HUES64 (cell line): ENCODE measurements at regions not wholly inside any gene's neighbourhood (a gene's known extent, or its start where the extent isn't known, plus 50 kb on each side); places are given as distances from the start of the nearest gene placed in this dataset.

Experiments used
- H3K27ac ChIP-seq: 2 replicates; pipeline ENCODE4 v1.7.0; 2013; ENCODE audit warnings: low read depth, low read length, inconsistent platforms
- H3K27me3 ChIP-seq: 2 replicates; pipeline ENCODE4 v1.6.1; 2013; ENCODE audit warnings: mild to moderate bottlenecking, low read length; ENCODE audit not compliant: insufficient read depth
- H3K36me3 ChIP-seq: 2 replicates; pipeline ENCODE4 v1.6.1; 2013; ENCODE audit warnings: mild to moderate bottlenecking, low read length; ENCODE audit not compliant: insufficient read depth
- H3K4me1 ChIP-seq: 2 replicates; pipeline ENCODE4 v1.6.1; 2013; ENCODE audit warnings: mild to moderate bottlenecking, low read length, moderate library complexity; ENCODE audit not compliant: insufficient read depth
- H3K4me3 ChIP-seq: 2 replicates; pipeline ENCODE4 v1.5.1; 2013; ENCODE audit warnings: mild to moderate bottlenecking, low read length, moderate library complexity
- H3K9ac ChIP-seq: 2 replicates; pipeline ENCODE4 v1.6.1; 2013; ENCODE audit warnings: mild to moderate bottlenecking, low read depth, low read length
- H3K9me3 ChIP-seq: 2 replicates; pipeline ENCODE4 v1.6.1; 2013; ENCODE audit warnings: low read depth, low read length; ENCODE audit not compliant: insufficient read depth
- WGBS: fragments of 150-250, 120-280 bp; methylation state at CpG from one replicate; pipeline ENCODE4 v1.1.7; 2013; ENCODE audit warnings: missing lambda C conversion rate; 5-methylcytosine and 5-hydroxymethylcytosine counted together

- Histone ChIP-seq H3K27ac (no peak overlapping the region), H3K4me1 (peaks cover 7% of the 10 kb centered on the region), H3K4me3 (no peak overlapping the region), H3K27me3 (no peaks in the 10 kb centered on the region), H3K36me3 (no peaks in the 10 kb centered on the region), H3K9me3 (no peaks in the 10 kb centered on the region), H3K9ac (no peak overlapping the region)
- WGBS: 97% methylated on average over 2 of the region's 2 CpGs
Measured at GRCh38 chr2:175577368-175577970, 396.0 kb upstream of the ATP5MC3 start.

GRCh38 chr2:175576875-175577274 is 395.4 kb upstream of the ATP5MC3 start:
- no peak overlapping the region for H3K4me3 ChIP-seq
- no peaks in the 10 kb centered on the region for H3K27me3 ChIP-seq
- H3K36me3 ChIP-seq: no peaks in the 10 kb centered on the region
- H3K27ac ChIP-seq: no peak overlapping the region
- peaks cover 7% of the 10 kb centered on the region for H3K4me1 ChIP-seq
- WGBS: 88% methylated on average over 5 of the region's 5 CpGs
- no peak overlapping the region for H3K9ac ChIP-seq
- H3K9me3 ChIP-seq: no peaks in the 10 kb centered on the region

- Histone ChIP-seq H3K9ac (no peak overlapping the region), H3K27me3 (no peaks in the 10 kb centered on the region), H3K9me3 (no peaks in the 10 kb centered on the region), H3K4me1 (peaks cover 7% of the 10 kb centered on the region), H3K27ac (no peak overlapping the region), H3K4me3 (no peak overlapping the region), H3K36me3 (no peaks in the 10 kb centered on the region)
- 89% methylated on average over 2 of the region's 2 CpGs for WGBS
Measured at GRCh38 chr2:175576270-175576669, 394.8 kb upstream of the ATP5MC3 start.

- H3K27ac ChIP-seq: no peak overlapping the region
- peaks cover 3% of the 10 kb centered on the region for H3K4me1 ChIP-seq
- H3K27me3 ChIP-seq: no peaks in the 10 kb centered on the region
- no peaks in the 10 kb centered on the region for H3K9me3 ChIP-seq
- H3K9ac ChIP-seq: no peak overlapping the region
- H3K36me3 ChIP-seq: no peaks in the 10 kb centered on the region
- no peak overlapping the region for H3K4me3 ChIP-seq
- 78% methylated on average over 12 of the region's 12 CpGs for WGBS
Measured at GRCh38 chr2:175575346-175576258, 394.1 kb upstream of the ATP5MC3 start.

- H3K4me3 ChIP-seq: no peak overlapping the region
- 92% methylated on average over 3 of the region's 3 CpGs for WGBS
Measured at GRCh38 chr2:175574069-175574468, 392.6 kb upstream of the ATP5MC3 start.

GRCh38 chr2:175571078-175571653 is 389.7 kb upstream of the ATP5MC3 start:
- H3K27ac ChIP-seq: no peak overlapping the region
- no peak overlapping the region for H3K4me3 ChIP-seq
- H3K36me3 ChIP-seq: no peaks in the 10 kb centered on the region
- H3K9me3 ChIP-seq: no peaks in the 10 kb centered on the region
- WGBS: 78% methylated on average over 4 of the region's 4 CpGs
- no peak overlapping the region for H3K9ac ChIP-seq
- H3K27me3 ChIP-seq: no peaks in the 10 kb centered on the region
- peaks cover 5% of the 10 kb centered on the region; the same call in 1 of the 2 replicates for H3K4me1 ChIP-seq

More at GRCh38 chr2:175574069-175574468, 392.6 kb upstream of the ATP5MC3 start:
- H3K27ac ChIP-seq: no peak overlapping the region
- peaks cover 2% of the 10 kb centered on the region; the same call in 1 of the 2 replicates for H3K4me1 ChIP-seq
- no peaks in the 10 kb centered on the region for H3K36me3 ChIP-seq
- H3K9ac ChIP-seq: no peak overlapping the region
- H3K9me3 ChIP-seq: no peaks in the 10 kb centered on the region
- H3K27me3 ChIP-seq: no peaks in the 10 kb centered on the region

- peaks cover 5% of the 10 kb centered on the region; the same call in 1 of the 2 replicates for H3K4me1 ChIP-seq
- H3K27me3 ChIP-seq: no peaks in the 10 kb centered on the region
- WGBS: 83% methylated on average over 9 of the region's 9 CpGs
- no peak overlapping the region for H3K27ac ChIP-seq
- H3K9ac ChIP-seq: no peak overlapping the region
- H3K4me3 ChIP-seq: no peak overlapping the region
- no peaks in the 10 kb centered on the region for H3K9me3 ChIP-seq
- no peaks in the 10 kb centered on the region for H3K36me3 ChIP-seq
Measured at GRCh38 chr2:175568109-175568730, 386.7 kb upstream of the ATP5MC3 start.

- Histone ChIP-seq H3K9me3 (no peaks in the 10 kb centered on the region), H3K27me3 (no peaks in the 10 kb centered on the region), H3K36me3 (no peaks in the 10 kb centered on the region), H3K9ac (no peak overlapping the region), H3K4me1 (peaks cover 5% of the 10 kb centered on the region; the same call in 1 of the 2 replicates), H3K4me3 (no peak overlapping the region), H3K27ac (no peak overlapping the region)
- 87% methylated on average over 4 of the region's 4 CpGs for WGBS
Measured at GRCh38 chr2:175567435-175568061, 386.0 kb upstream of the ATP5MC3 start.

- no peak overlapping the region for H3K9ac ChIP-seq
- H3K36me3 ChIP-seq: no peaks in the 10 kb centered on the region
- no peak overlapping the region for H3K4me3 ChIP-seq
- H3K27me3 ChIP-seq: no peaks in the 10 kb centered on the region
- 68% methylated on average over 5 of the region's 5 CpGs for WGBS
- peaks cover 12% of the 10 kb centered on the region for H3K4me1 ChIP-seq
- H3K27ac ChIP-seq: no peak overlapping the region
- H3K9me3 ChIP-seq: no peaks in the 10 kb centered on the region
Measured at GRCh38 chr2:175560521-175561169, 379.1 kb upstream of the ATP5MC3 start.

- H3K27ac ChIP-seq: no peak overlapping the region
- peaks cover 12% of the 10 kb centered on the region for H3K4me1 ChIP-seq
- H3K36me3 ChIP-seq: no peaks in the 10 kb centered on the region
- H3K4me3 ChIP-seq: no peak overlapping the region
- WGBS: 96% methylated on average over 3 of the region's 3 CpGs
- H3K27me3 ChIP-seq: no peaks in the 10 kb centered on the region
- no peaks in the 10 kb centered on the region for H3K9me3 ChIP-seq
- no peak overlapping the region for H3K9ac ChIP-seq
Measured at GRCh38 chr2:175559613-175560012, 378.1 kb upstream of the ATP5MC3 start.
